ENCODE measurements at regions not wholly inside any gene's neighbourhood (a gene's known extent, or its start where the extent isn't known, plus 50 kb on each side); places are given as distances from the start of the nearest gene placed in this dataset.

DNA sequence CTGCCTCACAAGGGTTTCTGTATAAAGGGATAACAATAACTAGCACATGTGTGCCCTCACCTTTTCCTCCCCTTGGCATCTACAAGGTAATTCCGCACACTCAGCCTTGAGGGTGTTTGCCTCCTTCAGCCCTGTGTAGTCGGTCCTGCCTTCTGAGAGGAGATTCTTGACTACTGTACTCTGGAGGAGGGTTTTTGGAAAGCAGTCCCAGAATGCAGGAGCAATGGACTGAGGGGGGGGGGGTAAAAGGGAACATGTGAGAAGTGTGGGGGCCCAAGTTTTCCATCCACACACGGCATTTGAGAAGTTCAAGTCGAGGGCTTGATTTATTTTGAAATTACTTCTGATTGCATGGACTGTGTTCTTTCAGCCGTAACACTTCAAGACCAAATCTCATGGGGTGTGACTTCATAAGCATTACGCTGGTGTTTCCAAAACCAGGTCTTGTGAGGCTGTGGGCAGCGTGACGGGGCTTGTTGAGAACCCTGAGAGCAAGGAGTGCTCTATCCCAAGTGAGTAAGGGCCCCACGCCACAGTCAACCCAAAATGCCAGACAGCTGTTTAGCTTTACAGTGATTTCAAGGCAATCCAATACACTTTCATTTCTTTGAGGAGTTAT, 198.7 kb upstream of the MEIS1 start:
- DNase-seq = no peak
- no peak overlapping the region for H3K27ac ChIP-seq
- 82 to 86% methylated on average over 6 to 9 of the region's 9 CpGs for WGBS, 2 donors (ENCODE audit: low coverage in 1 of 2)
- no peak overlapping the region for H3K4me3 ChIP-seq
- peaks cover 0 to 12% (median 2%) of the 10 kb centered on the region in 4 donors for H3K4me1 ChIP-seq
- in situ Hi-C loops (cut with MboI; ENCODE audit: low pct_ligation_motif_present in 1 of 4, low pct_unique_long_range_greater_than_20kb in 1 of 4, low sequenced_read_pairs in 3 of 4) = no loop called here
- no peak for TF ChIP-seq POLR2AphosphoS5 (IDR thresholded peaks at IDR 0.05)
- TF ChIP-seq, protein P1, sequence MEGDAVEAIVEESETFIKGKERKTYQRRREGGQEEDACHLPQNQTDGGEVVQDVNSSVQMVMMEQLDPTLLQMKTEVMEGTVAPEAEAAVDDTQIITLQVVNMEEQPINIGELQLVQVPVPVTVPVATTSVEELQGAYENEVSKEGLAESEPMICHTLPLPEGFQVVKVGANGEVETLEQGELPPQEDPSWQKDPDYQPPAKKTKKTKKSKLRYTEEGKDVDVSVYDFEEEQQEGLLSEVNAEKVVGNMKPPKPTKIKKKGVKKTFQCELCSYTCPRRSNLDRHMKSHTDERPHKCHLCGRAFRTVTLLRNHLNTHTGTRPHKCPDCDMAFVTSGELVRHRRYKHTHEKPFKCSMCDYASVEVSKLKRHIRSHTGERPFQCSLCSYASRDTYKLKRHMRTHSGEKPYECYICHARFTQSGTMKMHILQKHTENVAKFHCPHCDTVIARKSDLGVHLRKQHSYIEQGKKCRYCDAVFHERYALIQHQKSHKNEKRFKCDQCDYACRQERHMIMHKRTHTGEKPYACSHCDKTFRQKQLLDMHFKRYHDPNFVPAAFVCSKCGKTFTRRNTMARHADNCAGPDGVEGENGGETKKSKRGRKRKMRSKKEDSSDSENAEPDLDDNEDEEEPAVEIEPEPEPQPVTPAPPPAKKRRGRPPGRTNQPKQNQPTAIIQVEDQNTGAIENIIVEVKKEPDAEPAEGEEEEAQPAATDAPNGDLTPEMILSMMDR (IDR thresholded peaks at IDR 0.05) = no peak
- no peak for TF ChIP-seq POLR2A (IDR thresholded peaks at IDR 0.05)
- TF ChIP-seq EP300 (IDR thresholded peaks at IDR 0.05; ENCODE audit: low read depth) = no peak
- intact Hi-C loops (cut with DNase I; ENCODE audit: low total_unique reads) = no loop called here
- no peaks in the 10 kb centered on the region for H3K36me3 ChIP-seq
- H3K27me3 ChIP-seq = no peaks in the 10 kb centered on the region
- H3K9me3 ChIP-seq = no peaks in the 10 kb centered on the region

DNA sequence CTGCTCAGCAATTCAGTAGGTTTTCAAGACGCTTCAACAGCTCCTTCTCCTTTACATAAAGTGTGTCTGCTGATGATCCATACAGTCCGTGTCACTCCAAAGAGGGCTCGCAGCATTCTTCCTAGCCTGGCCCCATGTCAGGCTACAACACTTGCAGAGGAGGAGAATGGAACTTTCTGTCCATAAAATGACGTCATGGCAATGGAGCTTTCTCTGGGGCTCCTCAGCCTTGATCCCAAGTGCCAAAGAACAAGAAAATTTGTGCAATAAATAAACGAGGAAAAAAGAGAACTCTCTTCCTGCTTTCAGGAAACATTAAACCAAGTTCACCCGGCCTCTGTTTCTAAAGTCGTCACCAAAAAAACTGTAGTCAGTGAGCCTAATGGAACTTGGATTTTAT, 199.5 kb upstream of the MEIS1 start:
- Histone ChIP-seq H3K27me3 (no peaks in the 10 kb centered on the region), H3K4me3 (no peak overlapping the region), H3K27ac (no peak overlapping the region), H3K36me3 (no peaks in the 10 kb centered on the region), H3K4me1 (peaks cover 0 to 6% (median 0%) of the 10 kb centered on the region in 4 donors), H3K9me3 (no peaks in the 10 kb centered on the region)
- WGBS, 2 donors (ENCODE audit: low coverage in 1 of 2) = 45 to 60% methylated on average over 4 to 7 of the region's 7 CpGs
- in situ Hi-C loops (cut with MboI; ENCODE audit: low pct_ligation_motif_present in 1 of 4, low pct_unique_long_range_greater_than_20kb in 1 of 4, low sequenced_read_pairs in 3 of 4) (no loop called here), intact Hi-C loops (cut with DNase I; ENCODE audit: low total_unique reads) (no loop called here)
- DNase-seq = no peak
- TF ChIP-seq POLR2A (IDR thresholded peaks at IDR 0.05) = no peak
- no peak for TF ChIP-seq POLR2AphosphoS5 (IDR thresholded peaks at IDR 0.05)
- TF ChIP-seq EP300 (IDR thresholded peaks at IDR 0.05; ENCODE audit: low read depth) = no peak
- TF ChIP-seq, protein P1 (IDR thresholded peaks at IDR 0.05) = no peak

DNA sequence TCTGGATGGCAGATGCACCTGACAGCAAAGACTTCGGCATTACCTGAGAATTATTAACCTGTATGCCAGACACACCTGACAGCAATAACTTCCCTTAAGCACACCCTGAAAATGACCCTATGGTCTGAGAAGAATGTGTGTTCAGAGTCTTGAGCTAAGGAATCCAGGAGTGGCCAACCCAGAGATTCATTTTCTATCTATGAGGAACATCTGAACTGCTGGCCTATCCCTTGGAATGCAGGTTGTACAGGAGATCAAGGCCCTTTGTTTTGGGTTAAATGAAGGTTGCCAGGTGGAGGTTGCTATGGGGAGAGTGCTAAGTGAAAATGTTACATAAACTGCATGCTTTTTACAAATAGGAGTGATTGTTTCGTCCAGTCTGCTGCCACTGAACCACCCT, 200.9 kb upstream of the MEIS1 start:
- Histone ChIP-seq H3K27ac (no peak overlapping the region), H3K36me3 (no peaks in the 10 kb centered on the region), H3K27me3 (no peaks in the 10 kb centered on the region), H3K4me3 (no peak overlapping the region), H3K9me3 (no peaks in the 10 kb centered on the region), H3K4me1 (no peaks in the 10 kb centered on the region)
- in situ Hi-C loops (cut with MboI; ENCODE audit: low pct_ligation_motif_present in 1 of 4, low pct_unique_long_range_greater_than_20kb in 1 of 4, low sequenced_read_pairs in 3 of 4) = no loop called here
- TF ChIP-seq, protein P1 (IDR thresholded peaks at IDR 0.05) = no peak
- TF ChIP-seq EP300 (IDR thresholded peaks at IDR 0.05; ENCODE audit: low read depth) = no peak
- 55 to 64% methylated on average over 2 of the region's 2 CpGs for WGBS, 2 donors (ENCODE audit: low coverage in 1 of 2)
- intact Hi-C loops (cut with DNase I; ENCODE audit: low total_unique reads) = no loop called here
- no peak for DNase-seq

DNA sequence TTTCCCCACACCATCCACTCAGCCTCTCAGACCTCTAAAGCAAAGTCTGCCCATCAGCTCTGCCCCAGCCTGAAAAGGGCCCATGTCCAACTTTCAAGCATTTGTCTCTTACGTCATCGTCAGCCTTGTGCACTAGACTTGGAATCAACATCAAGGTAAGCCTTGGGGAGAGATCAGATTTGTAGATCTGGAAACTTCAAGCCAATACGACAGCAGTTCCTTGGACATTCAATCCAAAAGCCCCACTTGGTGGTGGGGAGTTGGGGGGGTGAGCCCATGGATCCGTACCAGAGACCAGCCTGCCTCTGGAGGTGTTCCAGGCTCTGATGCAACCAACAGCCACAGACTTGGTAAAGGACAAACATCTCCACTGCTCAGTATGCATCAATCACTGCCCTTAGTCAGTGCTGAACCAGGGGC, 206.8 kb upstream of the MEIS1 start:
- H3K27me3 ChIP-seq = no peaks in the 10 kb centered on the region
- no peak for DNase-seq
- intact Hi-C loops (cut with DNase I; ENCODE audit: low total_unique reads) = no loop called here
- TF ChIP-seq, protein P1 (IDR thresholded peaks at IDR 0.05) = no peak
- TF ChIP-seq POLR2AphosphoS5 (IDR thresholded peaks at IDR 0.05) = no peak
- H3K9me3 ChIP-seq = no peaks in the 10 kb centered on the region
- H3K27ac ChIP-seq = no peak overlapping the region
- WGBS, 2 donors (ENCODE audit: low coverage in 1 of 2) = 60% methylated on average over 4 of the region's 4 CpGs; no CpG with 5 or more reads in 1 of the 2 donors
- in situ Hi-C loops (cut with MboI; ENCODE audit: low pct_ligation_motif_present in 1 of 4, low pct_unique_long_range_greater_than_20kb in 1 of 4, low sequenced_read_pairs in 3 of 4) = no loop called here
- H3K36me3 ChIP-seq = no peaks in the 10 kb centered on the region
- no peaks in the 10 kb centered on the region for H3K4me1 ChIP-seq
- no peak overlapping the region for H3K4me3 ChIP-seq
